ENCODE measurements at regions not wholly inside any gene's neighbourhood (a gene's known extent, or its start where the extent isn't known, plus 50 kb on each side); places are given as distances from the start of the nearest gene placed in this dataset.

- Mint-ChIP-seq H3K27ac (no peak overlapping the region), H3K36me3 (ENCODE audit: low read depth) (peaks cover 52% of the 10 kb centered on the region), H3K4me3 (no peak overlapping the region), H3K4me1 (ENCODE audit: low read depth) (peaks cover 6% of the 10 kb centered on the region), H3K9me3 (peaks cover 40% of the 10 kb centered on the region), H3K27me3 (ENCODE audit: insufficient read depth) (no peaks in the 10 kb centered on the region)
- no peak for TF ChIP-seq CTCF (IDR thresholded peaks at IDR 0.05)
- no peak for DNase-seq
Observed at GRCh38 chr6:140644017-140644416, 1269.6 kb upstream of the CITED2 start.

GRCh38 chr6:140641412-140641811, 1267.0 kb upstream of the CITED2 start:
- peaks cover 18% of the 10 kb centered on the region for H3K4me1 Mint-ChIP-seq (ENCODE audit: low read depth)
- H3K36me3 Mint-ChIP-seq (ENCODE audit: low read depth), result peaks cover 30% of the 10 kb centered on the region
- TF ChIP-seq CTCF (IDR thresholded peaks at IDR 0.05), result no peak
- H3K9me3 Mint-ChIP-seq, result peaks cover 17% of the 10 kb centered on the region
- no peak overlapping the region for H3K4me3 Mint-ChIP-seq
- no peak for DNase-seq
- no peak overlapping the region for H3K27ac Mint-ChIP-seq
- H3K27me3 Mint-ChIP-seq (ENCODE audit: insufficient read depth), result no peaks in the 10 kb centered on the region

- no peak for TF ChIP-seq CTCF (IDR thresholded peaks at IDR 0.05)
- Mint-ChIP-seq H3K9me3 (0 out of 2 replicates have a peak, but pooled peaks cover 3% of the 10 kb centered on the region), H3K27me3 (ENCODE audit: insufficient read depth) (no peaks in the 10 kb centered on the region), H3K4me3 (no peak overlapping the region), H3K27ac (no peak overlapping the region), H3K4me1 (ENCODE audit: low read depth) (peaks cover 29% of the 10 kb centered on the region), H3K36me3 (ENCODE audit: low read depth) (peaks cover 4% of the 10 kb centered on the region; the same call in 1 of the 2 replicates)
- no peak for DNase-seq
Observed at GRCh38 chr6:140636908-140637402, 1262.5 kb upstream of the CITED2 start.

- Mint-ChIP-seq H3K4me1 (ENCODE audit: low read depth) (peaks cover 29% of the 10 kb centered on the region), H3K27ac (no peak overlapping the region), H3K4me3 (no peak overlapping the region), H3K9me3 (0 out of 2 replicates have a peak, but pooled peaks cover 3% of the 10 kb centered on the region), H3K36me3 (ENCODE audit: low read depth) (peaks cover 1% of the 10 kb centered on the region; the same call in 1 of the 2 replicates), H3K27me3 (ENCODE audit: insufficient read depth) (no peaks in the 10 kb centered on the region)
- DNase-seq, result no peak
- TF ChIP-seq CTCF (IDR thresholded peaks at IDR 0.05), result no peak
Observed at GRCh38 chr6:140636271-140636907, 1261.9 kb upstream of the CITED2 start.

GRCh38 chr6:140627002-140627401, 1252.6 kb upstream of the CITED2 start:
- H3K4me3 Mint-ChIP-seq, result no peak overlapping the region
- no peak overlapping the region for H3K27ac Mint-ChIP-seq
- TF ChIP-seq CTCF (IDR thresholded peaks at IDR 0.05), result no peak
- no peak for DNase-seq
- H3K4me1 Mint-ChIP-seq (ENCODE audit: low read depth), result peaks cover 34% of the 10 kb centered on the region
- peaks cover 44% of the 10 kb centered on the region for H3K36me3 Mint-ChIP-seq (ENCODE audit: low read depth)
- peaks cover 37% of the 10 kb centered on the region for H3K9me3 Mint-ChIP-seq
- no peaks in the 10 kb centered on the region for H3K27me3 Mint-ChIP-seq (ENCODE audit: insufficient read depth)

Measured in HFFc6 (cell line).